SK-N-SH treated with all-trans-retinoic acid at 6 μM for 48 hours (cell line): ENCODE measurements at regions not wholly inside any gene's neighbourhood (a gene's known extent, or its start where the extent isn't known, plus 50 kb on each side); places are given as distances from the start of the nearest gene placed in this dataset.

Source experiments
- CREB5 ChIP-seq: fragments of 250-450 bp; sonication (Bioruptor Pico); IDR thresholded peaks from 2 replicates; pipeline ENCODE4 v1.5.1; 2020; ENCODE audit warnings: low read depth, mild to moderate bottlenecking, moderate library complexity
- ISL1 ChIP-seq: fragments of 250-450 bp; sonication (Bioruptor Pico); IDR thresholded peaks from 2 replicates; pipeline ENCODE4 v2.1.2; 2022; ENCODE audit warnings: mild to moderate bottlenecking, moderate library complexity
- PATZ1 ChIP-seq: fragments of 250-450 bp; sonication (Bioruptor Pico); IDR thresholded peaks from 2 replicates; pipeline ENCODE4 v1.8.0; 2020; ENCODE audit warnings: mild to moderate bottlenecking, moderate library complexity, borderline replicate concordance
- POU6F1 ChIP-seq: fragments of 250-450 bp; sonication (Bioruptor Pico); IDR thresholded peaks from 2 replicates; pipeline ENCODE4 v1.8.0; 2021; ENCODE audit warnings: low read depth, mild to moderate bottlenecking, moderate library complexity, borderline replicate concordance
- SNAI2 ChIP-seq: fragments of 250-450 bp; sonication (Bioruptor Pico); IDR thresholded peaks from 2 replicates; pipeline ENCODE4 v1.5.0; 2020; ENCODE audit warnings: mild to moderate bottlenecking, moderate library complexity
- TOX ChIP-seq: fragments of 250-450 bp; sonication (Bioruptor Pico); IDR thresholded peaks from 2 replicates; pipeline ENCODE4 v1.8.0; 2021; ENCODE audit warnings: mild to moderate bottlenecking, moderate library complexity, borderline replicate concordance
- TSHZ2 ChIP-seq: fragments of 250-450 bp; sonication (Bioruptor Pico); IDR thresholded peaks from 2 replicates; pipeline ENCODE4 v1.5.0; 2020; ENCODE audit warnings: mild to moderate bottlenecking, moderate library complexity
- ZFP3 ChIP-seq: fragments of 250-450 bp; sonication (Bioruptor Pico); IDR thresholded peaks from 2 replicates; pipeline ENCODE4 v1.5.0; 2020; ENCODE audit warnings: mild to moderate bottlenecking, moderate library complexity
- ZFP30 ChIP-seq: fragments of 450-650 bp; formaldehyde crosslinking; IDR thresholded peaks from 2 replicates; pipeline ENCODE4 v1.5.0; 2022; ENCODE audit warnings: mild to moderate bottlenecking, moderate library complexity

GRCh38 chr5:173668910-173669309 lies 52.5 kb upstream of the BOD1 start:
- TF ChIP-seq ISL1 (no peak), ZFP30 (CRISPR knock-in tag) (no peak), CREB5 (no peak), TOX (no peak), POU6F1 (no peak), SNAI2 (CRISPR knock-in tag) (no peak), PATZ1 (CRISPR knock-in tag) (no peak), ZFP3 (no peak), TSHZ2 (CRISPR knock-in tag) (no peak)
